Heart left ventricle (tissue), 16 donors: ENCODE measurements at regions not wholly inside any gene's neighbourhood (a gene's known extent, or its start where the extent isn't known, plus 50 kb on each side); places are given as distances from the start of the nearest gene placed in this dataset.
"Not testable (repeated sequence)": the region's sequence is repeated elsewhere in the genome, so short reads cannot be mapped to it uniquely, and the experiment has no call there.

Source experiments
- ATAC-seq, 4 donors: fragments of 200-7000 bp; cut with Tn5 transposase; one replicate each; pipeline ENCODE4 v1.9.1; 2020 to 2022; ENCODE audit warnings: moderate library complexity in 4 of 4, mild to moderate bottlenecking in 3 of 4, moderate number of reproducible peaks in 1 of 4
- DNase-seq, 5 donors: peaks; one replicate each; pipeline ENCODE4 v3.0.0-alpha.2; 2020
- H3K27ac ChIP-seq, 12 donors: fragments of 200-600 bp; sonication (generic) in 4 of 12; one replicate each; pipeline versions ENCODE4 v1.5.0 to v1.8.0; 2016 to 2022; ENCODE audit warnings: mild to moderate bottlenecking in 2 of 12
- H3K27me3 ChIP-seq, 9 donors: fragments of 200-600 bp; sonication (generic) in 2 of 9; one replicate each; pipeline versions ENCODE4 v1.5.1 to v1.8.0; 2016 to 2022; ENCODE audit warnings: mild to moderate bottlenecking in 3 of 9
- H3K36me3 ChIP-seq, 9 donors: fragments of 200-600 bp; sonication (generic) in 2 of 9; one replicate each; pipeline versions ENCODE4 v1.5.0 to v1.8.0; 2018 to 2022; ENCODE audit warnings: mild to moderate bottlenecking in 2 of 9
- H3K4me1 ChIP-seq, 12 donors: fragments of 200-600 bp; sonication (generic) in 4 of 12; one replicate each; pipeline versions ENCODE4 v1.5.0 to v1.8.0; 2016 to 2022; ENCODE audit warnings: mild to moderate bottlenecking in 3 of 12
- H3K4me3 ChIP-seq, 12 donors: fragments of 200-600 bp; sonication (generic) in 4 of 12; one replicate each; pipeline versions ENCODE4 v1.5.0 to v1.8.0; 2017 to 2022; ENCODE audit warnings: mild to moderate bottlenecking in 9 of 12, moderate library complexity in 4 of 12
- H3K9me3 ChIP-seq, 12 donors: fragments of 200-600 bp; sonication (generic) in 4 of 12; one replicate each; pipeline versions ENCODE4 v1.5.0 to v1.8.0; 2016 to 2022; ENCODE audit warnings: mild to moderate bottlenecking in 1 of 12
- CTCF ChIP-seq, 12 donors: fragments of 200-600 bp; sonication (generic) in 4 of 12; IDR thresholded peaks; one replicate each; pipeline versions ENCODE4 v1.5.0 to v1.8.0; 2018 to 2022; ENCODE audit warnings: antibody characterized with exemption in 12 of 12, mild to moderate bottlenecking in 5 of 12
- POLR2A ChIP-seq, 2 donors: fragments of 450-650 bp; IDR thresholded peaks; one replicate each; pipeline ENCODE4 v1.6.1; 2017; ENCODE audit warnings: antibody characterized with exemption in 2 of 2, mild to moderate bottlenecking in 2 of 2, moderate library complexity in 2 of 2
- WGBS, 4 donors: extraction: QIAGEN DNeasy Blood & Tissue Kit in 2 of 4; methylation state at CpG; one replicate each; pipeline versions ENCODE4 v1.1.5 to v1.1.7; 2013 to 2018; 5-methylcytosine and 5-hydroxymethylcytosine counted together
- intact Hi-C, 10 donors: fragments of 100-400 bp; cut with DNase I; formaldehyde crosslinking; loops; one replicate each; pipeline versions ENCODE4 v1.11.1 to v1.14.2; 2022
- donor health status: ischemic (EF 13 %, LVEDD 7.1; RV severe dilation, severe dysfunction).
- donor health status: healthy with polysubstance abuse.
- donor health status: DM: no; HTN: yes; CAD: no.
- donor health status: DM: no; HTN: no; CAD: no.
- donor health status: ischemic (EF 25% LVEDD 6.9; RV normal size, moderate dysfunction).
- donor health status: ischemic (EF 25% LVEDD 5.7; RV mildly dilated, moderate dysfunction).
- donor health status: healthy.
- donor health status: DM: yes; HTN: yes; CAD: no.
- donor health status: ischemic (EF 35%, LVEDD 5.7; RV mildly dilated, moderate dysfunction).
- donor health status: nonischemic (EF 11% LVEDD 7.7; RV severe dilation, severe dysfunction).
- donor health status: DM: yes; HTN: yes; CAD: no.
- donor health status: PGD.
- donor health status: ischemic (EF 29% LVEDD 5.4; RV normal size, mild dysfunction).
- donor health status: nonischemic (EF 23%, LVEDD 6.1; RV moderate dilation, normal function).

DNA sequence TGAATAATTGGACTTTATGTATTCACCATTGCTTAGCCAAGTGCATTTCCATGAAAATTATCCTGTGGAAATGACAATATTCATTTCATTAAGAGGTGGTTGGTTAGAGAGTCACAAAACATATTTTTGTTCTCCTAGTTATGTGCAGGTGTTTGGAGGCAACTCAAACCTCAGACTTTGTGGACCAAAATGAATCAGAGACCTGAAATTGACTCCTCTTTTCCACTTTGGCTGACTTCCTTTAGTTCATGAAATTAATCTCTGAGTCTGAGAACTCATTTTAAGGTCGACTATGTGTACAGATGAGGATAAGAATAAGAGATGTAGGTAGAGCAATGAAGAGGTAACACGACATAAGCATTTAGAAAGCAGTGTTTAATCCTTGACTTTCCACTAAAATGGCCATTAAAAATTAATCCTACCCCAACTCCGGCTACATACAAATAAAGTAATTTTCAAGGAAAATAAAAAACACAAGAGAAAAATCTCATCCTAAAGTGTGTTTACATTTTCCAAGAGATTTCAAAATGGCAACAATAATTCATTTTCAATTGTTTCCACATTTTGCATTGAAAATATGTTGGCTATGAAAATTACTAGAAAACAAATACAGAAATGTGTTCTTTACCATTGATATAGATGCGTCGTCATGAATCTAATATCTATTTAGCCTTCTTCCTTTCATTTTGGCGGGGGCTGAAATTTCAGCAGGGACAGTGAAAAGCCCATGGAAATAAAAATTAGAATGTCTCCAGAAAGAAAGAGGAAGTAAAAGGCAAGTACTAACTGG is 185.4 kb upstream of the CSNK1A1L start:
- WGBS, 4 donors: 94 to 97% (median 95%) methylated on average over 6 of the region's 6 CpGs
- peaks cover 0 to 17% (median 0%) of the 10 kb centered on the region in 12 donors for H3K4me1 ChIP-seq
- intact Hi-C loops: loop anchor here in 1 of 10 donors (10.0 kb wide), 1 partner anchor 186 kb away; the partner anchor contains the start of gene CSNK1A1L
- H3K27me3 ChIP-seq: no peaks in the 10 kb centered on the region
- DNase-seq (no peak), ATAC-seq (no peak)
- peaks cover 0 to 14% (median 0%) of the 10 kb centered on the region in 12 donors for H3K9me3 ChIP-seq
- H3K36me3 ChIP-seq: no peaks in the 10 kb centered on the region
- H3K4me3 ChIP-seq: no peak overlapping the region
- no peak for TF ChIP-seq POLR2A (IDR thresholded peaks at IDR 0.05)
- no peak for TF ChIP-seq CTCF (IDR thresholded peaks at IDR 0.05)
- H3K27ac ChIP-seq: no peak overlapping the region

GRCh38 chr13:37289212-37289935 is 183.9 kb upstream of the CSNK1A1L start:
- intact Hi-C loops: no loop called here
- ATAC-seq: no peak
- H3K4me3 ChIP-seq: no peak overlapping the region
- peaks cover 0 to 18% (median 0%) of the 10 kb centered on the region in 12 donors for H3K9me3 ChIP-seq
- 60 to 66% (median 65%) methylated on average over 6 of the region's 6 CpGs for WGBS, 4 donors
- H3K4me1 ChIP-seq: peaks cover 0 to 14% (median 0%) of the 10 kb centered on the region in 12 donors
- DNase-seq: no peak
- no peaks in the 10 kb centered on the region for H3K36me3 ChIP-seq
- TF ChIP-seq CTCF (IDR thresholded peaks at IDR 0.05) (no peak), POLR2A (IDR thresholded peaks at IDR 0.05) (no peak)
- H3K27ac ChIP-seq: peak overlapping the region in 2 of 12 donors; percentile 26 to 31
- no peaks in the 10 kb centered on the region for H3K27me3 ChIP-seq

- Histone ChIP-seq H3K27ac (peak overlapping the region in 4 of 12 donors; percentile 28 to 64 (median 52)), H3K27me3 (no peaks in the 10 kb centered on the region), H3K4me1 (peaks cover 0 to 13% (median 0%) of the 10 kb centered on the region in 12 donors), H3K9me3 (peaks cover 0 to 22% (median 0%) of the 10 kb centered on the region in 12 donors), H3K4me3 (no peak overlapping the region), H3K36me3 (no peaks in the 10 kb centered on the region)
- no peak for DNase-seq
- 42 to 59% (median 50%) methylated on average over 6 of the region's 6 CpGs for WGBS, 4 donors
- intact Hi-C loops: no loop called here
- TF ChIP-seq CTCF (IDR thresholded peaks at IDR 0.05) (no peak), POLR2A (IDR thresholded peaks at IDR 0.05) (no peak)
- ATAC-seq: peak; percentile 70 to 90 (median 84)
These were observed 182.7 kb upstream of the CSNK1A1L start for GRCh38 chr13:37288057-37288720.

- WGBS, 4 donors: 94 to 100% (median 99%) methylated on average over 2 to 28 of the region's 28 CpGs
- H3K36me3 ChIP-seq, H3K27ac ChIP-seq, H3K4me3 ChIP-seq, H3K27me3 ChIP-seq, ATAC-seq, DNase-seq, intact Hi-C loops, H3K4me1 ChIP-seq: not testable (repeated sequence)
- peaks cover 0 to 22% (median 0%) of the 10 kb centered on the region in 12 donors for H3K9me3 ChIP-seq
These were observed 174.8 kb upstream of the CSNK1A1L start for GRCh38 chr13:37280231-37280630.
